Mesenteric fat pad (tissue), 1 donor: ENCODE measurements at regions not wholly inside any gene's neighbourhood (a gene's known extent, or its start where the extent isn't known, plus 50 kb on each side); places are given as distances from the start of the nearest gene placed in this dataset.
"Not testable (repeated sequence)": the region's sequence is repeated elsewhere in the genome, so short reads cannot be mapped to it uniquely, and the experiment has no call there.

Experiments used
- DNase-seq: peaks from one replicate; pipeline ENCODE4 v3.0.0-alpha.2; 2020; ENCODE audit warnings: low spot score
- donor health status: DM: yes; HTN: yes; CAD: no.

DNA sequence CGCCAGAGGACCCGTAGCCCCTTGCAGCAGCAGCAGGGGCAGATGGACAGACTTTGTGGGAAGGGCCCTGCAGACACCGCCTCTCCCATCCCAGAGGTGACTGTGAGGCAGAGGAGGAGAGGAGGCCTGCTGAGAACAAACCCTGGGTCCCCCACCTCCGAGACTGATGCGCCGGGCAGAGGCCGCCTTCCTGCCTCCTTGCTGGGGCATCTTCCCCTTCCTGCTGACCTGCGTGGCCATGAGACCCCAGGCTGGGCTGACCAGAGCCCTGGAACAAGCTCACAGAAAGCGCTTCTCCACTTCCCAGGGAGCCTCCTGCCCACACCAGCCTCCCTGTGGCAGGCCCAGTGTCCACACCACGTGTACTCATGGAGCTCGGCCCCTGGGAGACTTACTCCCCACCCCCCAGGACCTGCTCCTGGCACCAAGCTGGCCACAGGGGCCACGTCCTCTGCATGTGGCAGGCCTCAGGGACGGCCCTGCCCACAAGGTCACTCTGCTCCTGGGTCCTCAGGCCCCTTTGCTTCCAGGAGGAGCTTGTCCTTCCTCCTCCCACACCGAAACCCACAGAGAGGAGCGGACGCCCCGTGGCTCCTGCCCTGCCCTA lies 119.0 kb upstream of the ZNF469 start:
- DNase-seq: not testable (repeated sequence)

DNA sequence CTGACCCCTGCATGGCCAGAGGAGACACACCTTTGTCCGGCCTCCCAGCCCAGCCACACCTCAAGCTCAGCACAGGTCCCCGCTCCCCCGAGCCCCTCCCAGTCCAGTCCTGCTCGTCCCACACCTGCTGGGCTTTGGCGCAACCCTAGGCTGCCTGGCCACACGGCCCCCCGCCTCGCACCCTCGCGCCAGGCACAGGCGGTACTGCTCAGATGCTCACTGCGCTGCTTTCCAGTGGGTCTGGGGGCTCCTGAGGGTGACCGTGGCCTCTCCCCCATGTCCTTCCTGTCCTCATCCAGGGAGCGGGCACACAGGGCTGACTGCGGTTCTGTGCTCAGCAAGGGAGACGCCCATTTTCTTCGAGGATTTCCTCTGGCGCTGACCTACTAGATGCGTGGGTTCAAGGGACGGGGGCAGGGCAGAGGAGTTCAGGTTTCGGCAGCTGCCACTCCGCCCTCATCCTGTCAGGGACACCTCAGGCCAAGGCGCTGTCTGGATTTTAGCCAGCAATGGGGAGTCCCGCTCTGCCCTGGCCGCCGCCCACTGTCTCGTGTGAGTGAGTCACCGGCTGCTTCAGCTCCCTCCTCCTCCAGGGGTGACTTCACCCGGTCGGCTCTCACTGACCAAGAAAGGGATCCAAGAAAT lies 118.0 kb upstream of the ZNF469 start:
- peak; percentile 97 for DNase-seq

DNA sequence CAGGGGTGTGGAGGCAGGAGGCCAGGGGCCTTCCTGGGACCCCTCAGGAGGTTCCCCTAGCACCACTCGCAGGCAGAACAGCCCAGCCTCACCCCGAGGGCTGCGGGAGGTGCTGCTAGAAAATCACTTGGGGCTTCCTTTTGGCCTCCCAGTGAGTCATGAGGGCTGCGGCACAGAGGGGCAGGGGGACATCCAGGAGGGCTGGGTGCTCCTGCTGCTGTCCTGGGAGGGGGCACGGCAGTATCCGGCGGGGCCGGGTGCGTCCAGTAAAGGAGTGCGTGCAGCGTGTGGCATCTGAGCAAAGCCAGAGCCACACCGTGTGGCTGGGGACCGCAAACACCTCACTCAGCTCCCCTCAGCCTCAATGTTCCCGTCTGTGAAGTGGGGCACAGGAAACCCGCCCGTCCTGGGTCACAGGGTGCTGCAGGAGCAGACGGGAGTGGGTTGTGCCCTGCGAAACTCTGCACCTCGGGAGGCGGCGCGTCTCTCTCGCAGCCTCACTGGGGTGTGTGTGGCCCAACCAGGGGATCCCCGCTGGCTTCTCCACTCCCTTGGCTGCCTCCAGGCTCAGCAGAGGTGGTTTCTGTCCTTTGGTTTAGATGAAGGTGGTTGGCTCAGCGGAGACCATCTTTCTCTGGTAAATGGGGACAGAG lies 117.3 kb upstream of the ZNF469 start:
- not testable (repeated sequence) for DNase-seq

DNA sequence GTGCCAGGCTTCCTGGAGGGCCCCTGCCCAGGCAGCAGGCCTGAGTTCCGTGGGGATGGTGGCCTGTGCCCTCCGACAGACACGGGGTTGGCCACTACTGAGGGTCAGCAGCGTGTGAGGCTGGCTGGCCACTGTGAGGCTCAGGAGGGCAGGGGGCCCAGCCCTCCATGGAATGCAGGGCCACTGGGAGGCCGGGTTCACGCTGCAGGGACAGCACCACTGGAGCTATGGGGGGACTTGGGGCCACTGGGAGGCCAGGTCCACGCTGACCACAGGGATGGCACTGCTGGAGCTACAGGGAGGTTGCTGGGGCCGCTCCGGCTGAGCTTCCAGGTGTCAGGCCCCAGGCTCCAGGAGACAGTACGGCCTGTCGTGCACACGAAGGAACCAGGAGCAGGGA lies 116.7 kb upstream of the ZNF469 start:
- DNase-seq: not testable (repeated sequence)

DNA sequence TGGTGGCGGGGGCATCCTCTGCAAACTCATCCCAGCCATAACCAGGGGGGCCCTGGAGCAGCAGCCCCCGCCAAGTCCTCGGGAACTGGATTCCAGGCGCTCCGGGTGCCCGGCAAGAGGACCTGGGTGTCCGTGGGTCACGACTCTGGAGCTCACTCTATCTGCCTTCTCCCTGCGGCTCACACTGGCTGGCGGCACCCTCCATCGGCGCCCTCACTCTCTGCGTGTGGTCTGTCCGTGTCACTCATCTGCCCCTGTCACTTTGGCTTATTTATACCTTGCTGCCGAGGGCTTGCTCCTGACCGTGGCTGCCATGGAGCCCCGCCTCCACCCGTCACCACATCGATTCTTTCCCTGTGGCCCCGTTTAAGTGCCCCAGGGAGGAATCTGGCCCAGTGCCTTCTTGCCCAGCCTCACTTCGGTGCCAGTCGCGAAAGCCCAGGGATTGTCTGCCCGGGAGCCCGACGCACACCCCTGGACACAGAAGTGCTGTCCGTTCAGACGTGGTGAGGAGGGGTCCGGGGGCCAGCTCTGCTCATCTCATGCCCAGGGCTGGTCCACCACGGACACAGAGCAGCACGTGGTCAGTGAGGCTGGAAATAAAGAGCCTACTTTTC lies 115.7 kb upstream of the ZNF469 start:
- DNase-seq: not testable (repeated sequence)

DNA sequence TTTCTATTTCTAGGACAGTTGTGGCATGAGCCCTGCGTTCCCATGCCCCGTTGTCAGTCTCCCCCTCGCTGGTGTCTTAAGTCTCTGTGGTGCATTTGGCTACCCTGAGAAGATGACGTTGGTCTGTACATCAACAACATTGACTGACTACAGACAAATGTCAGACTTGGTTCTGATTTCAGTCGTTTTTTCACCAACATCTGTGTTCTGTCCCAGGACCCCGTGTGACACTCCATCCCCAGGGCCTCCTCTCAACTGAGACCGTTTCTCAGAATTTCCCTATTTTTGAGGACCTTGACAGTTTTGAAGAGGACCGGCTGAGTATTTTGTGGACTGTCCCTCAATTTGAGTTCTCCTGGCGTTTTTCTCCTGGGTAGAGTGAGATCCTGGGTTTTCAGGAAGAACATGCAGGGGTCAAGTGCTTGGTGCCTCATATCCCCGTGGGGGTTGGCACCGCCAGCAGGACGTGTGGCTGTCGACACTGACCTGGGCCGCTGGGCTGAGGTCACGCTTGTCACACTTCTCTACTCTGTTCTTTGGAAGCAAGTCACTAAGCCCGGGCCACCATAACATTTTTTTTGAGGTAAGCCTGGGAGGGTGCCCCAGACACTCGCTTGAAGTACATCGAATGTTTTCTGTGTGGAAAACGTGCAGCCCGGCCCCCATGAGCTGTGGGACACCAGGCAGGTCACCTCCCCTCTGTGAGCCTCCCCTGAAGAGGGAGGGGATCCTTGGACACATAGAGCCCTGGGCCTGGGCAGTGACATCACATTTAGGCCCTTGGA lies 114.4 kb upstream of the ZNF469 start:
- not testable (repeated sequence) for DNase-seq

DNA sequence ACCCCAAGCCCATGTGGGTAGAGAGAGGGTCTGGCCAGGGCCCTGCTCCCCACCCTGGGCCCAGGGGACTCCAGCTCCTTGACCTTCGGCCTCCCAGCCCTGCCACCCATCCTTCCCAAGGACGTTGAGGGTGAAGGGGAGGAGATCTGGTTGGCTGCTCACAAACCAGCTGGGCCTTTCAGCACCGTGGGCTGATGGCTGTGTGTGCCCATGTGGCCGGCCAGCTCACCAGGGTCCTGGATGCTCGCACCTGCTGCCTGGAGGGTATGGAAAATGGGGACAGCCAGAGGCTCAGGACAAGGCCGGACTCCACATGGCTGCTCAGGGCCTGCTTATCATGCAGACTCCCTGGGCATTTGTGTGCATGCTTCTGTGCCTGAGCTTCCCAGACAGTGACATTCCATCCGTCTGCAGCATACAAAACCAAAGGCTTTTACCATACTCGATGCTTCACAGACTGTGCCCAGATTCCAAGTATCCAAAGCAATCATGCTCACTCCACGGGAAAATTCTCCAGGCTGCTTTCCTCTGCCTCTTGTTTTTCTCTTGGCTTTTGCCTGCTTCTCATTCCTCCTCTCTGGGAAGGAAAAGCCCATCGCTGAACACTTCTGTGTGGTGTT lies 112.5 kb upstream of the ZNF469 start:
- not testable (repeated sequence) for DNase-seq

DNA sequence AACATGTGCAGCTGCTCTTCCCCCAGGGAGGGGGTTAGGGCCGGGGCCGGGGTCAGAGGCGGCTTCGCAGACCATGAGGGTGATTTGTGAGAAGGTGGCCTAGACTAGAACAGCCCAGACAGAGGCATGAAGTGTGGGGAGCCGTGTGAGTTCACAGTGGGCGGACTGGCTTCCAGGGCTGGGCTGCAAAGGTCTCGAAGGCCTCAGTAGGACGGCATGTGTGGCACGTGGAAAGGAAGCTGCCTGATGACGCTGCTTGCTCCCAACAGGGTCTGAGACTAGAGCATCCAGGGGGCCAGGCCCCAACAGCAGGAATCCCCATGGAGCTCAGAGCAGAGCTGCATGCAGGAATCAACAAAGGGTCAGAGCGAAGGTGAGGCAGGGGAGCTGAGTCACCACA lies 111.5 kb upstream of the ZNF469 start:
- not testable (repeated sequence) for DNase-seq

DNA sequence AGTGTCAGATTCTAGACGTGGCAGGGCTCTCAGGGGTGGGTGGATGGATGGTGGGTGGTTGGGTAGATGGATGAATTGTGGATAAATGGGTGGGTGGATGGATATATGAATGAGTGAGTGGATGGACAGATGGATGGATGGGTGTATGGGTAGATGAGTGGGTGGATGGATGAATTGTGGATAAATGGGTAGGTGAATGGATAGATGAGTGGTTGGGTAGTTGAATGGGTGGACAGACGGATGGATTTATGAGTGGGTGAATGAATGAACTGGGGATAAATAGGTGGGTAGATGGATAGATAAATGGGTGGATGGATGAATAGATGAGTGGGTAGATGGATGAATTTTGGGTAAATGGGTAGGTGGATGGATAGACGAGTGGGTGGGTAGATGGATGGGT lies 111.0 kb upstream of the ZNF469 start:
- not testable (repeated sequence) for DNase-seq

DNA sequence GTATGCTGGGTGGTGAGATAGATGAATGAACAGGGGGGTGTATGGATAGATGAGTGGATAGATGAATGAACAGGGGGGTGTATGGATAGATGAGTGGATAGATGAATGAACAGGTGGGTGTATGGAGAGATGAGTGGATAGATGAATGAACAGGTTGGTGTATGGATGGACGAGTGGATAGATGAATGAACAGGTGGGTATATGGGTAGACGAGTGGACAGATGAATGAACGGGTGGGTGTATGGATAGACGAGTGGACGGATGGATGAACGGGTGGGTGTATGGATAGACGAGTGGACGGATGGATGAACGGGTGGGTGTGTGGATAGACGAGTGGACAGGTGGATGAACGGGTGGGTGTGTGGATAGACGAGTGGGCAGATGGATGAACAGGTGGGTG lies 110.3 kb upstream of the ZNF469 start:
- DNase-seq: not testable (repeated sequence)

DNA sequence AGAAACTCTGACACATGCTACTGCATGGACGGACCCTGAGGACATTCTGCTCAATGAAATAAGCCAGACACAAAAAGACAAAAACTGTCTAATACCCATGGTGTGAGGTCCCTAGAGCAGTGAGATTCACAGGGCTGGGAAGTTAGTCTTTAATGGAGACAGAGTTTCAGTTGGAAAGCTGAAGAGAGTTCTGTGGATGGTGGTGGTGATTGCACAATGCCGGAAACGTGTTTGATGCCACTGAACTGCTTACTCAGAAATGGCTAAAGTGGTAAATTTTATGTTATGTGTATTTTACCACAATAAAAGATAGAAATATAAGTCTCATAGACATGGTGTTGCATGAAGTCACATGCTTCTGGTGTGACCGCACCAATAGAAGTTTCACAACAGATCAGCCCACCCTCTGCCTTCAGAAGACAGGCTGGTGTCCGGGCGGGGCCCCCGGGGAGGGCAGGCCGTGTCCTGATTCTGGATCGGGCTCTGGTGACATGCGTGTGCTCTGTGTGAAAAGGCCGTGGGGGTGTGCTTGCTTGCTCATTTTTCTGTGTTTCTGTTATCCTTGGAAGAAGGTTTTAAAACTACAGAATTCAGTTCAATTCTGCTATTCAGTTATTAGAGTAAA lies 108.5 kb upstream of the ZNF469 start:
- DNase-seq: peak; percentile 79

DNA sequence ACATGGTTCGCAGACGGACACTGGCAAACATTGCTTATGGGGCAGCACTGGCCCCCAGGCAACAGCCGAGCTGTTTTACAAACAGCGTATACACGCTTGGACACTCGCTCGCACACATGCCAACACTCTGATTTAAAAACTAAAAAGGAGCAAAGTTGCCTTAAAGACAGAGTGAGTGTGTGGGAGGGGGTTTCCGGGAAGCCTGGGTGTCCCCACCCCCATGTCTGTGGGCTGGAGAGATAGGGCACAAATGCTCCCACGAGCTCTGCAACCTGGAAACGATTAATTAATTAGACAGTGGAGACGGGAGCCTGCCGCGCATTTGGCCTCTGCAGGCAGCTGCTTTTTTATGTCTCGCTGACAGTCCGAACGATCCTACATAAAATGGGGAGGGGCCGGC lies 107.9 kb upstream of the ZNF469 start:
- DNase-seq: no peak

DNA sequence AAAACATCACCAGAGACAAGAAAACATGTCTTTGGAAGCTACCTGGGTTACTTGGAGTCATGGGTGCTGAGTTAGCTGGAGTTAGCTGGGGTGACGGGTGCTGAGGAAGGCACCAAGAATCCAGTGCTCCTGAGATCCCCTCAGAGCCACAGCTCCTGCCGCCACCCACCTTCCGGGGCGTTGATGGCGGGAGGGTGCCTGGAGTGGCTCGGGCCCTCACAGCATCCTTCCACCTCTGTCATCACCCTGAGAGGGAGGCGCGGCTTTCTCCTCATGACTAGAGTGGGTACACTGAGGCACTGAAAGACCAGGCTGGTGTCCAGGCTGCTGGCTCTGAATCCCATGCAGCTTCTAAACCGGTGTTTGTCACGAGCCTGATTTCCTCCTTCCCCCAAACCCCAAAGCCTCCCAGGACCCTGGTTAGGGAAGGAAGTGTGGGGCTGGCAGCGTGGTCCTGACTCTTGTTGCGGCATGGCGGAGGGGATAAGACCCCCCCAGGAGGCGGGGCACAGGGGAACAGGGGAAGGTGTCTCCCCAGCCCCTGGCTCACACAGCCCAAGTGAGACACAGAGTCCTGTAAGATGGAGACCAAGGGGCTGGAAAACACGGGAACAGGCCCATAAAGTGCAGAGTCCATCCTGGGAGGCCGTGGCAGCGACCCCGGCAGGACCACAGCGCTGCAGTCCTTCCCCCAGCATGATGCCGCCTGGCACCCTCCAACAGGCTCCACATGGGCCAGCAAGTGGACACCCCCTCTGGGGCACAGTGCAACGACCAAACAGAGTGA lies 107.2 kb upstream of the ZNF469 start:
- peak; percentile 77 for DNase-seq

DNA sequence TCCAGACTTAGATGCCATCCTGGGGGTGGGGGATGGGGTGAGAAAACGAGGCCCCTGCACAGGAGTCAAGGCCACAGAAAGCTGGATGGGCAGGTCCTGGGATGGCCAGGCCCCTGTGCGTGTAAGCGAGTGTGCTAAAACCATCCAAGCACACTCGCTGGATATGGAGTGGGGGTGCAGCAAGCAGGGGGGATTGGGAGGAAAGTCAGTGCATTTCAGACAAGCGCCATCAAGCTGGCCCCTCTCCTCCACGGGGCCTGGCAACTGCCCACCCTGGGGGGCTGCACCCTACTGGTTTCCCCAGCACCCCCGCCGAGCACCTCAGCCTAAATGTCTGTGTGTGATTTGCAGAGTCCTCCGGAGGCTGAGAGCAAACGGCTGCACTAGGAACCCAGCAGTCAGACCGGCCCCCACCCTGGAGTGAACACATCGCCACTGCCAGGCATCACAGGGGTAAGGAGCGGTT lies 106.6 kb upstream of the ZNF469 start:
- DNase-seq: peak; percentile 83

DNA sequence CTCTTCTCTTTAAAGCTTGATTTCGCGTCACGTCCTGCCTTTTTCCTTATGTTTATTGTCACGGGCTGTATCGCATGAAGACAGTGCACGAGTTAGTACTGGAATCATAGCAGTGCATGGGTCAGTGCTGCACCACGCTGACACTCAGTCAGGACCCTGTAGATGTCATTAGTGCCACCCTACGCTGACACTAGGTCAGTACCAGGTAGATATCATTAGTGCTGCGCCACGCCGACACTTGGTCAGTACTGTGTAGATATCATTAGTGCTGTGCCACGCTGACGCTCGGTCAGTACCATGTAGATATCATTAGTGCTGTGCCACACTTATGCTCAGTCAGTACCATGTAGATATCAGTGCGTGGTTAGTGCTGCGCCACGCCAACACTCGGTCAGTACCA lies 106.2 kb upstream of the ZNF469 start:
- peak; percentile 60 for DNase-seq

DNA sequence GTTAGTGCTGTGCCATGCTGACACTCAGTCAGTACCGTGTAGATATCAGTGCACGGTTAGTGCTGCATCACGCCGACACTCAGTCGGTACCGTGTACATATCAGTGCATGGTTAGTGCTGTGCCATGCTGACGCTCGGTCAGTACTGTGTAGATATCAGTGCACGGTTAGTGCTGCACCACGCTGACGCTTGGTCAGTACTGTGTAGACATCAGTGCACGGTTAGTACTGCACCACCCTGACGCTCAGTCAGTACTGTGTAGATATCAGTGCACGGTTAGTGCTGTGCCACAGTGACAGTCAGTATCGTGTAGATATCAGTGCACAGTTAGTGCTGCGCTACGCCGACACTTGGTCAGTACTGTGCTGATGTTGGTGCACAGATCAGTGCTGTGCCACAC lies 102.8 kb upstream of the ZNF469 start:
- DNase-seq: no peak

DNA sequence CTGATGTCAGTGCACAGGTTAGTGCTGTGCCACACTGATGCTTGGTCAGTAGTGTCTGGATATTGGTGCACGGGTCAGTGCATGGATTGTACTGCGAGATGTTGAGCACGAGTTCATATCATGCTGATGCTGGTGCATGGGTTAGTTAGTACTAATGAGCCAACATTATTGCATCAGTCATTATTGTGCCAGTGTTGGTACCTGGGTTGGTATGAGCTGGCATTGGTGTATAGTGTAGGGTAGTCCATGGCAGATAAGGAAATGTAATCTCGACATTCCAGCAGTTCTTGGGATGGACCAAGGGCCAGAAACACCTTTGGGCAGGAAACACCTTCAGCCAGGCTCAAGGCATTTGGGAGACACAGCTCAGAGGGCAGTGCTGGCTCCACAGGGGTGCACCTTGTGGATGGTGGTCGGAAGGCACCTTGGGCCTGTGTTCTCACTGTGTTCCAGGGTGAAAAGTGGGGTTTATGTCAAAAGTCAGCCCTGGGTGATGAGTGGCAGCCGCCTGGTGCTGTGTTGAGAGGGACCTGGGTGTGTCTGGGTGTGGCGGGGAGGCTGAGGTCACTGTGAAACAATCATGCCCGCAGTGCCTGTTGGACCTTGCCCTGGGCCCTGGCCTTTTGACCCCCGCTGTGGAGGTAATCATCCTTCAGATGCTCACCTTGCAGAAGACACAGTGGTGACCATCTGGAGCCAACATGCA lies 100.7 kb upstream of the ZNF469 start:
- DNase-seq: no peak

DNA sequence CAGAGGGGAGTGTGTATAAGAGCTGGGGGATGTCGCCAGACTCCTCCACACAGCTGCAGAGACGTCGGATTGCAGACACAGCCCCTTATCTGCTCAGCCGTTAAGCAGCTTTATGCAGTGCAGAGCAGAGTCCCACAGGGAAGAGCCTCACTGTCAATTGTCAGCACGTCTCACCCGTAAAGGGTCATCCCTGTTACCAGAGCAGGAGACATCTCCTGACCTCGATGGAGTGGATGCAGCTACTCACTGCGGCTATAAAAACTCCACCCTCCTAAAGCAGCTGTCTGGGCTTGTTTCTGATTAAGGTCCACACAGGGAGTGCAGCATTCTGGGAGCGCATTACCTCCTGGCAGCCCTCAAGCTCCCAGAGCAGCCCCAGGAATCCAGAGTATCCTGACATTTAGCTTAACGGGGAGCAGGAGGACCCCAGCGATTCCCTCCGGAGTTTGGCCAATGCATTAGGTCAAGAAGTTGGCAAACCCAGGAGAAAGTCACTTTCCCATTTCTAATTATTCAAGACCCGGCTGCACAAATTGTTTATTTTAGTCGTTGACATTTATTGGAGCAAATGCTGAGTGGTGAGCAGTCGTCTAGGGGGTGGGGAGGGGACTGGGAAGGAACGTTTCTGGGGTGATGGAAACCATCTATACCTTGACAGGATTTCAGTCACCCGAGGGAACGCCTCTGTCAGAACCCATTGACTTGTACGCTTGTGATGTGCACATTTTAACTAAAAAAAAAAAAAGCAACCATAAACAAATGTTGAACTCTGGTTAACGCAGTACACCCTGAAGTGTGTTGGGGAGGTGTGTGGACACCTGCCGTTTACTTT lies 100.0 kb upstream of the ZNF469 start:
- DNase-seq: no peak
